ENCODE measurements at regions not wholly inside any gene's neighbourhood (a gene's known extent, or its start where the extent isn't known, plus 50 kb on each side); places are given as distances from the start of the nearest gene placed in this dataset.

- WGBS (ENCODE audit: insufficient coverage, low coverage, missing lambda C conversion rate), result 0% methylated on average over 2 of the region's 2 CpGs
- 0 out of 5 replicates have a peak, but pooled peaks cover 0 to 3% of the 10 kb centered on the region in 2 experiments for H3K27me3 ChIP-seq (ENCODE audit: control insufficient read depth in 2 of 2, insufficient read depth in 2 of 2, low read length in 2 of 2)
- no peak for ATAC-seq
- H3K79me2 ChIP-seq (ENCODE audit: control insufficient read depth, insufficient read depth, low read length), result no peaks in the 10 kb centered on the region
- H3K27ac ChIP-seq (ENCODE audit: extremely low read depth, low read depth, low read length), result no peak overlapping the region
- DNase-seq (ENCODE audit: extremely low read depth in 1 of 4, low spot score in 3 of 4), result no peak
- no peak for FAIRE-seq
- POLR2A ChIA-PET, result no interaction called here
- H3K36me3 ChIP-seq (ENCODE audit: control insufficient read depth, insufficient read depth, low read length), result no peaks in the 10 kb centered on the region
- TF ChIP-seq RAD21 (CRISPR knock-in tag; conservative IDR thresholded peaks at IDR 0.05 in 1 of 2, IDR thresholded peaks at IDR 0.05 in 1 of 2) (no peak), SIX5 (IDR thresholded peaks at IDR 0.05; ENCODE audit: borderline replicate concordance in 1 of 2, insufficient read depth in 1 of 2, low read depth in 1 of 2, low read length in 2 of 2) (no peak)
- no peaks in the 10 kb centered on the region for H3K4me1 ChIP-seq (replicated peaks in 1 of 2; ENCODE audit: control insufficient read depth in 2 of 2, insufficient read depth in 2 of 2, low read length in 2 of 2)
- in situ Hi-C loops (cut with MboI), result no loop called here
- BruUV-seq (replicated peaks), result no TSS peak
- no peaks in the 10 kb centered on the region for H3K9me1 ChIP-seq (ENCODE audit: control insufficient read depth, insufficient read depth, low read length)
- no peaks in the 10 kb centered on the region for H4K20me1 ChIP-seq (replicated peaks; ENCODE audit: control insufficient read depth, insufficient read depth, low read length)
- intact Hi-C loops (cut with micrococcal nuclease), result loop anchor here (10.0 kb wide), 1 partner anchor 530 kb away; no protein-coding TSS in a partner anchor
- no peak overlapping the region for H3K4me3 ChIP-seq
- CTCF ChIA-PET (ENCODE audit: low intra/inter-chr PET ratio), result no interaction called here
- H3K9me3 ChIP-seq (replicated peaks; ENCODE audit: control insufficient read depth, insufficient read depth, low read depth, low read length), result no peaks in the 10 kb centered on the region
- H2AFZ ChIP-seq (ENCODE audit: low read depth, low read length), result no peak overlapping the region
- H3K9ac ChIP-seq (ENCODE audit: insufficient read depth in 1 of 2, low read depth in 2 of 2, low read length in 2 of 2), result no peak overlapping the region
- no peak overlapping the region for H3K4me2 ChIP-seq (ENCODE audit: insufficient read depth, low read length)
Observed at GRCh38 chr6:84415068-84415467, 187.6 kb upstream of the CEP162 start.

GRCh38 chr6:84414531-84414930 lies 187.1 kb upstream of the CEP162 start:
- no TSS peak for BruUV-seq (replicated peaks)
- H2AFZ ChIP-seq (ENCODE audit: low read depth, low read length), result no peak overlapping the region
- ChIA-PET POLR2A (no interaction called here), CTCF (ENCODE audit: low intra/inter-chr PET ratio) (no interaction called here)
- WGBS (ENCODE audit: insufficient coverage, low coverage, missing lambda C conversion rate), result 0% methylated on average over 6 of the region's 6 CpGs
- no peaks in the 10 kb centered on the region for H3K36me3 ChIP-seq (ENCODE audit: control insufficient read depth, insufficient read depth, low read length)
- H3K27ac ChIP-seq (ENCODE audit: extremely low read depth, low read depth, low read length), result no peak overlapping the region
- H3K27me3 ChIP-seq (ENCODE audit: control insufficient read depth in 2 of 2, insufficient read depth in 2 of 2, low read length in 2 of 2), result 0 out of 5 replicates have a peak, but pooled peaks cover 0 to 3% of the 10 kb centered on the region in 2 experiments
- DNase-seq (ENCODE audit: extremely low read depth in 1 of 4, low spot score in 3 of 4) (no peak), ATAC-seq (no peak), FAIRE-seq (no peak)
- H3K4me3 ChIP-seq, result no peak overlapping the region
- no peaks in the 10 kb centered on the region for H4K20me1 ChIP-seq (replicated peaks; ENCODE audit: control insufficient read depth, insufficient read depth, low read length)
- H3K79me2 ChIP-seq (ENCODE audit: control insufficient read depth, insufficient read depth, low read length), result no peaks in the 10 kb centered on the region
- H3K9me3 ChIP-seq (replicated peaks; ENCODE audit: control insufficient read depth, insufficient read depth, low read depth, low read length), result no peaks in the 10 kb centered on the region
- H3K9ac ChIP-seq (ENCODE audit: insufficient read depth in 1 of 2, low read depth in 2 of 2, low read length in 2 of 2), result no peak overlapping the region
- no peaks in the 10 kb centered on the region for H3K9me1 ChIP-seq (ENCODE audit: control insufficient read depth, insufficient read depth, low read length)
- in situ Hi-C loops (cut with MboI), result no loop called here
- intact Hi-C loops (cut with micrococcal nuclease), result loop anchor here (10.0 kb wide), 1 partner anchor 530 kb away; no protein-coding TSS in a partner anchor
- H3K4me2 ChIP-seq (ENCODE audit: insufficient read depth, low read length), result no peak overlapping the region
- H3K4me1 ChIP-seq (replicated peaks in 1 of 2; ENCODE audit: control insufficient read depth in 2 of 2, insufficient read depth in 2 of 2, low read length in 2 of 2), result no peaks in the 10 kb centered on the region
- TF ChIP-seq SRSF1 (IDR thresholded peaks at IDR 0.05; ENCODE audit: low read depth, low read length) (no peak), ZNF239 (CRISPR knock-in tag; IDR thresholded peaks at IDR 0.05) (no peak), CUX1 (CRISPR knock-in tag; IDR thresholded peaks at IDR 0.05) (no peak), ZNF212 (CRISPR knock-in tag; IDR thresholded peaks at IDR 0.05) (no peak), ZNF639 (CRISPR knock-in tag; conservative IDR thresholded peaks at IDR 0.05 in 1 of 2, IDR thresholded peaks at IDR 0.05 in 1 of 2) (no peak), HSF4 (CRISPR knock-in tag; IDR thresholded peaks at IDR 0.05; ENCODE audit: borderline replicate concordance) (no peak), ZNF197 (CRISPR knock-in tag; IDR thresholded peaks at IDR 0.05; ENCODE audit: low read depth) (no peak)

Data from K562 (cell line).